H1 (cell line): ENCODE measurements at regions not wholly inside any gene's neighbourhood (a gene's known extent, or its start where the extent isn't known, plus 50 kb on each side); places are given as distances from the start of the nearest gene placed in this dataset.

Experiments
- CTCF ChIA-PET: fragments of 300-600 bp; sonication (Branson Sonifier 250); formaldehyde crosslinking; loops from one replicate; lab custom pipeline; 2021; ENCODE audit not compliant: partially characterized antibody; lab: Charles Lee
- POLR2A ChIA-PET: fragments of 300-600 bp; sonication (Branson Sonifier 250); formaldehyde crosslinking; loops from one replicate; lab custom pipeline; 2021; ENCODE audit warnings: inconsistent platforms; ENCODE audit not compliant: partially characterized antibody; lab: Charles Lee
- DNase-seq, 2 experiments: peaks; one replicate each; pipeline versions ENCODE4 v3.0.0 to v3.0.0-alpha.2; 2010 to 2022; ENCODE audit warnings: low spot score in 2 of 2, low read depth in 1 of 2, mixed read lengths in 1 of 2
- FAIRE-seq: peaks from 2 replicates; lab custom pipeline; 2011; peaks lifted over from hg19 to GRCh38; lab: Jason Lieb, UNC
- H2AFZ ChIP-seq: 2 replicates; pipeline ENCODE4 v1.8.1; 2012; ENCODE audit warnings: low read length, inconsistent platforms
- H2AK5ac ChIP-seq: 2 replicates; pipeline ENCODE4 v1.6.1; 2013; ENCODE audit warnings: low read depth, low read length
- H2BK120ac ChIP-seq: replicated peaks from 2 replicates; pipeline ENCODE3; 2013; ENCODE audit warnings: low read depth, low read length, inconsistent platforms
- H2BK12ac ChIP-seq: 2 replicates; pipeline ENCODE4 v1.6.1; 2013; ENCODE audit warnings: low read depth, low read length
- H2BK15ac ChIP-seq: 2 replicates; pipeline ENCODE4 v1.6.1; 2013; ENCODE audit warnings: low read length
- H2BK20ac ChIP-seq: 2 replicates; pipeline ENCODE4 v1.6.1; 2013; ENCODE audit warnings: low read length
- H2BK5ac ChIP-seq: 2 replicates; pipeline ENCODE4 v1.6.1; 2013; ENCODE audit warnings: low read depth, low read length
- H3K14ac ChIP-seq: 2 replicates; pipeline ENCODE4 v1.6.1; 2013; ENCODE audit warnings: inconsistent platforms; ENCODE audit not compliant: insufficient read length
- H3K18ac ChIP-seq: 2 replicates; pipeline ENCODE4 v1.6.1; 2013; ENCODE audit warnings: low read length; ENCODE audit errors: extremely low read depth
- H3K23ac ChIP-seq: 2 replicates; pipeline ENCODE4 v1.6.1; 2013; ENCODE audit warnings: inconsistent platforms; ENCODE audit not compliant: insufficient read length
- H3K23me2 ChIP-seq: 2 replicates; pipeline ENCODE4 v1.6.1; 2013; ENCODE audit warnings: low read depth, low read length
- H3K27ac ChIP-seq: 2 replicates; pipeline ENCODE4 v1.6.1; 2011; ENCODE audit warnings: low read depth, low read length, inconsistent platforms
- H3K27me3 ChIP-seq, 4 experiments: replicated peaks in 1 of 4; 1 replicate in 1 of 4; 2 replicates in 3 of 4; pipeline versions ENCODE4 v1.6.1 to v1.8.1; 2011 to 2013; ENCODE audit warnings: low read length in 3 of 4, mild to moderate bottlenecking in 3 of 4, inconsistent platforms in 2 of 4, mixed read lengths in 2 of 4, moderate library complexity in 1 of 4; ENCODE audit not compliant: control insufficient read depth in 3 of 4, insufficient read depth in 3 of 4; ENCODE audit errors: extremely low read depth in 1 of 4
- H3K36me3 ChIP-seq, 4 experiments: 2 replicates each; pipeline versions ENCODE4 v1.6.1 to v1.8.1; 2011 to 2013; ENCODE audit warnings: mild to moderate bottlenecking in 4 of 4, low read length in 3 of 4, moderate library complexity in 2 of 4, control low read depth in 1 of 4, inconsistent platforms in 1 of 4; ENCODE audit not compliant: insufficient read depth in 4 of 4, control insufficient read depth in 2 of 4
- H3K4ac ChIP-seq: replicated peaks from 2 replicates; pipeline ENCODE3; 2013; ENCODE audit warnings: low read length, low read depth, mixed read lengths, inconsistent platforms; ENCODE audit not compliant: insufficient read length
- H3K4me1 ChIP-seq, 4 experiments: replicated peaks in 1 of 4; 1 replicate in 1 of 4; 2 replicates in 3 of 4; pipeline versions ENCODE4 v1.6.1 to v1.8.1; 2011 to 2013; ENCODE audit warnings: low read length in 3 of 4, inconsistent platforms in 2 of 4, mixed read lengths in 1 of 4; ENCODE audit not compliant: insufficient read depth in 4 of 4, control insufficient read depth in 3 of 4
- H3K4me2 ChIP-seq, 2 experiments: 2 replicates each; pipeline versions ENCODE4 v1.6.1 to v1.8.1; 2011 to 2013; ENCODE audit warnings: low read depth in 2 of 2, low read length in 2 of 2, control low read depth in 1 of 2, inconsistent platforms in 1 of 2, mild to moderate bottlenecking in 1 of 2; ENCODE audit not compliant: insufficient read depth in 1 of 2
- H3K4me3 ChIP-seq, 4 experiments: fragments of 200-600, 300-600 bp in 1 of 4; sonication (generic), shearing (Covaris generic), sonication (Bioruptor Twin) in 1 of 4; 2 replicates each; pipeline versions ENCODE4 v1.5.1 to v1.8.1; 2011 to 2016; ENCODE audit warnings: low read length in 4 of 4, low read depth in 3 of 4, control low read depth in 2 of 4, inconsistent platforms in 2 of 4, mild to moderate bottlenecking in 2 of 4, mixed read lengths in 1 of 4, moderate library complexity in 1 of 4; ENCODE audit not compliant: insufficient read depth in 2 of 4; ENCODE audit errors: extremely low read depth in 1 of 4
- H3K56ac ChIP-seq: replicated peaks from 2 replicates; pipeline ENCODE3; 2013; ENCODE audit warnings: low read depth, mild to moderate bottlenecking, mixed read lengths, low read length, inconsistent platforms; ENCODE audit not compliant: insufficient read length
- H3K79me1 ChIP-seq: 2 replicates; pipeline ENCODE4 v1.6.1; 2013; ENCODE audit warnings: low read depth, low read length, control low read depth
- H3K79me2 ChIP-seq, 2 experiments: 2 replicates each; pipeline versions ENCODE4 v1.6.1 to v1.8.1; 2012 to 2013; ENCODE audit warnings: low read length in 2 of 2, mild to moderate bottlenecking in 2 of 2, inconsistent platforms in 1 of 2; ENCODE audit not compliant: insufficient read depth in 2 of 2, control insufficient read depth in 1 of 2
- H3K9ac ChIP-seq, 4 experiments: replicated peaks in 1 of 4; 1 replicate in 1 of 4; 2 replicates in 3 of 4; pipeline versions ENCODE4 v1.6.1 to v1.8.1; 2011 to 2013; ENCODE audit warnings: low read depth in 3 of 4, low read length in 3 of 4, control low read depth in 2 of 4, mild to moderate bottlenecking in 2 of 4, moderate library complexity in 2 of 4, inconsistent platforms in 1 of 4; ENCODE audit errors: extremely low read depth in 1 of 4
- H3K9me3 ChIP-seq, 2 experiments: 2 replicates each; pipeline versions ENCODE4 v1.6.1 to v1.8.1; 2012 to 2013; ENCODE audit warnings: mild to moderate bottlenecking in 2 of 2, moderate library complexity in 2 of 2, control low read depth in 1 of 2, inconsistent platforms in 1 of 2, low read depth in 1 of 2, low read length in 1 of 2, mixed read lengths in 1 of 2; ENCODE audit not compliant: insufficient read depth in 2 of 2
- H4K20me1 ChIP-seq, 2 experiments: replicated peaks in 1 of 2; 2 replicates each; pipeline versions ENCODE3 to v1.8.1; 2011 to 2013; ENCODE audit warnings: inconsistent platforms in 2 of 2, low read length in 2 of 2, mild to moderate bottlenecking in 1 of 2; ENCODE audit not compliant: insufficient read depth in 2 of 2, control insufficient read depth in 1 of 2
- H4K5ac ChIP-seq: 2 replicates; pipeline ENCODE4 v1.6.1; 2013; ENCODE audit warnings: low read length, low read depth, mixed read lengths, inconsistent platforms; ENCODE audit not compliant: insufficient read length
- H4K8ac ChIP-seq: 2 replicates; pipeline ENCODE4 v1.8.0; 2013; ENCODE audit warnings: mild to moderate bottlenecking, moderate library complexity, low read length, inconsistent platforms; ENCODE audit not compliant: insufficient read depth; ENCODE audit errors: extremely low read depth
- H4K91ac ChIP-seq: replicated peaks from 2 replicates; pipeline ENCODE3; 2013; ENCODE audit warnings: low read length, mixed read lengths, inconsistent platforms; ENCODE audit not compliant: insufficient read length
- BCL11A ChIP-seq, 2 experiments: IDR thresholded peaks; one replicate each; pipeline ENCODE4 v1.6.1; 2011; ENCODE audit warnings: low read depth in 2 of 2, low read length in 2 of 2, mild to moderate bottlenecking in 2 of 2
- CTCF ChIP-seq, 3 experiments: IDR thresholded peaks; 1 replicate in 2 of 3; 2 replicates in 1 of 3; pipeline versions ENCODE4 v1.5.1 to v1.6.1; 2011; ENCODE audit warnings: low read length in 3 of 3, mild to moderate bottlenecking in 3 of 3, inconsistent platforms in 2 of 3, low read depth in 1 of 3, moderate library complexity in 1 of 3; ENCODE audit not compliant: insufficient read depth in 1 of 3; ENCODE audit errors: control extremely low read depth in 1 of 3
- FOSL1 ChIP-seq: IDR thresholded peaks from 2 replicates; pipeline ENCODE4 v1.6.1; 2011; ENCODE audit warnings: mild to moderate bottlenecking, low read depth, low read length, moderate library complexity; ENCODE audit not compliant: insufficient read depth
- GABPA ChIP-seq: IDR thresholded peaks from 2 replicates; pipeline ENCODE4 v1.6.1; 2011; ENCODE audit warnings: mild to moderate bottlenecking, low read length, moderate library complexity, borderline replicate concordance; ENCODE audit not compliant: insufficient read depth
- JUN ChIP-seq: IDR thresholded peaks from 2 replicates; pipeline ENCODE4 v1.6.1; 2011; ENCODE audit warnings: low read depth, mild to moderate bottlenecking, improper control_type of control experiment, low read length
- NANOG ChIP-seq: IDR thresholded peaks from 2 replicates; pipeline ENCODE4 v1.6.1; 2011; ENCODE audit warnings: low read length, low read depth, mild to moderate bottlenecking, inconsistent platforms; ENCODE audit not compliant: insufficient read depth, poor library complexity, severe bottlenecking
- RAD21 ChIP-seq, 2 experiments: IDR thresholded peaks in 1 of 2; conservative IDR thresholded peaks in 1 of 2; 2 replicates each; pipeline ENCODE4 v1.6.1; 2011; ENCODE audit warnings: low read depth in 2 of 2, low read length in 2 of 2, improper control_type of control experiment in 1 of 2, inconsistent platforms in 1 of 2, mild to moderate bottlenecking in 1 of 2, moderate library complexity in 1 of 2
- TBP ChIP-seq: IDR thresholded peaks from 2 replicates; pipeline ENCODE4 v1.6.1; 2011; ENCODE audit warnings: low read depth, low read length, improper control_type of control experiment
- WGBS, 2 experiments: shearing (Covaris generic) in 1 of 2; methylation state at CpG; one replicate each; pipeline versions ENCODE4 v1.1.6 to v1.1.7; 2013 to 2015; ENCODE audit warnings: low lambda C conversion rate in 2 of 2, mixed read lengths in 2 of 2, inconsistent platforms in 1 of 2, low coverage in 1 of 2, missing lambda C conversion rate in 1 of 2; ENCODE audit not compliant: insufficient replicate concordance in 2 of 2, insufficient coverage in 1 of 2, insufficient read length in 1 of 2; ENCODE audit errors: extremely low coverage in 1 of 2, missing lambda C conversion rate in 1 of 2; 5-methylcytosine and 5-hydroxymethylcytosine counted together
- TF ChIP-seq, protein P1 (sequence below): IDR thresholded peaks from 2 replicates; pipeline ENCODE4 v1.6.1; 2011; ENCODE audit warnings: low read depth, mild to moderate bottlenecking, low read length; ENCODE audit not compliant: insufficient read depth

GRCh38 chr4:4601803-4602369, 60.0 kb upstream of the STX18 start:
- CTCF ChIA-PET, result interaction anchor here (0.7 to 2.1 kb wide), 7 partner anchors 10 to 135 kb away, joined by 3 to 5 read pairs (median 3); no protein-coding TSS in a partner anchor
- TF ChIP-seq RAD21 (IDR thresholded peaks at IDR 0.05 in 1 of 2, conservative IDR thresholded peaks at IDR 0.05 in 1 of 2; ENCODE audit: low read depth in 2 of 2, low read length in 2 of 2), result no peak
- TF ChIP-seq, protein P1, sequence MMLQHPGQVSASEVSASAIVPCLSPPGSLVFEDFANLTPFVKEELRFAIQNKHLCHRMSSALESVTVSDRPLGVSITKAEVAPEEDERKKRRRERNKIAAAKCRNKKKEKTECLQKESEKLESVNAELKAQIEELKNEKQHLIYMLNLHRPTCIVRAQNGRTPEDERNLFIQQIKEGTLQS, result no peak
- no peak for TF ChIP-seq NANOG
- TF ChIP-seq TBP, result no peak
- TF ChIP-seq JUN, result no peak
- no peak for TF ChIP-seq CTCF (IDR thresholded peaks at IDR 0.05; ENCODE audit: control extremely low read depth in 1 of 3, insufficient read depth in 1 of 3, low read depth in 1 of 3, low read length in 3 of 3)
- no peak for TF ChIP-seq FOSL1
- no peak for TF ChIP-seq BCL11A (IDR thresholded peaks at IDR 0.05; ENCODE audit: low read depth in 2 of 2, low read length in 2 of 2)
- no peak for TF ChIP-seq GABPA

More at GRCh38 chr4:4601803-4602369, 60.0 kb upstream of the STX18 start:
- H3K9ac ChIP-seq, result no peak overlapping the region
- H2BK15ac ChIP-seq, result no peak overlapping the region
- H3K23ac ChIP-seq, result no peak overlapping the region
- no peak overlapping the region for H3K4me3 ChIP-seq
- H3K4me1 ChIP-seq, result no peaks in the 10 kb centered on the region; a peak in 1 of 7 replicates
- no peak overlapping the region for H3K14ac ChIP-seq
- H3K23me2 ChIP-seq, result no peaks in the 10 kb centered on the region
- no peaks in the 10 kb centered on the region for H3K79me1 ChIP-seq
- H4K8ac ChIP-seq, result no peak overlapping the region
- FAIRE-seq, result no peak
- H2BK20ac ChIP-seq, result no peak overlapping the region
- no peak overlapping the region for H3K4ac ChIP-seq
- H3K56ac ChIP-seq, result no peak overlapping the region
- POLR2A ChIA-PET, result no interaction called here
- H4K91ac ChIP-seq, result no peak overlapping the region
- peaks cover 2% of the 10 kb centered on the region in 2 experiments for H4K20me1 ChIP-seq
- no peak overlapping the region for H3K27ac ChIP-seq
- no peak overlapping the region for H2AFZ ChIP-seq
- no peak overlapping the region for H2AK5ac ChIP-seq
- 89% methylated on average over 13 of the region's 13 CpGs; no CpG with 5 or more reads in 1 of the 2 experiments for WGBS, 2 experiments
- no peak overlapping the region for H4K5ac ChIP-seq
- no peak overlapping the region for H3K4me2 ChIP-seq
- H3K27me3 ChIP-seq, result peaks cover 0 to 6% (median 3%) of the 10 kb centered on the region in 4 experiments; a peak in 4 of 7 replicates
- no peaks in the 10 kb centered on the region for H3K9me3 ChIP-seq
- H2BK12ac ChIP-seq, result no peak overlapping the region
- H2BK5ac ChIP-seq, result no peak overlapping the region
- no peaks in the 10 kb centered on the region for H3K36me3 ChIP-seq
- H3K79me2 ChIP-seq, result no peaks in the 10 kb centered on the region
- DNase-seq, result no peak
- H3K18ac ChIP-seq, result no peak overlapping the region
- H2BK120ac ChIP-seq, result no peak overlapping the region
